ENCODE measurements at regions not wholly inside any gene's neighbourhood (a gene's known extent, or its start where the extent isn't known, plus 50 kb on each side); places are given as distances from the start of the nearest gene placed in this dataset.

DNA sequence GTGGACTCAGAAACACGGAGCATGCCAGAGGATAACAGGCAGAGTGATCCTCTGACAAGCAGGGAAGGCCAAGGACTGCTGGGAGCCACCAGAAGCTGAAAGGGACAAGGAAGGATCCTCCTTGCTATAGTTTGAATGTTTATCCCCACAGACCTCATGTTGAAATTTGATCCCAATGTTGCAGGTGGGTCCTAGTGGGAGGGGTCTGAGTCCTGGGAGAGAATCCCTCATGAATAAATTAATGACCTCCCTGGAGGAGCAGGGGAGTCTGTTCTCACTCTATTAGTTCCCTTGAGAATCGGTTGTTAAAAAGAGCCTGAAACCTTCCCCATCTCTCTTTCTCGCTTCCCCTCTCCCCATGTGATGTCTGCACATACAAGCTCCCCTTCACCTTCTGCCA lies 124.4 kb downstream of the FBXO15 start:
- H3K27ac ChIP-seq (ENCODE audit: low read depth in 1 of 2, low read length in 2 of 2), result no peak overlapping the region
- intact Hi-C loops (cut with DNase I), result no loop called here
- ATAC-seq (ENCODE audit: low FRiP score) (no peak), DNase-seq (no peak)
- H3K4me1 ChIP-seq (ENCODE audit: control insufficient read depth in 1 of 2, insufficient read depth in 2 of 2, low read length in 2 of 2), result no peaks in the 10 kb centered on the region
- no peaks in the 10 kb centered on the region for H3K27me3 ChIP-seq (ENCODE audit: control insufficient read depth in 1 of 2, insufficient read depth in 2 of 2, low read length in 1 of 2)
- H3K36me3 ChIP-seq (ENCODE audit: control insufficient read depth in 1 of 2, insufficient read depth in 2 of 2, low read length in 1 of 2), result no peaks in the 10 kb centered on the region
- H3K4me3 ChIP-seq (ENCODE audit: low read length in 2 of 2), result no peak overlapping the region
- WGBS, 2 donors, result 22 to 30% methylated on average over 3 of the region's 3 CpGs
- no peaks in the 10 kb centered on the region for H3K9me3 ChIP-seq (ENCODE audit: control insufficient read depth, low read length)

DNA sequence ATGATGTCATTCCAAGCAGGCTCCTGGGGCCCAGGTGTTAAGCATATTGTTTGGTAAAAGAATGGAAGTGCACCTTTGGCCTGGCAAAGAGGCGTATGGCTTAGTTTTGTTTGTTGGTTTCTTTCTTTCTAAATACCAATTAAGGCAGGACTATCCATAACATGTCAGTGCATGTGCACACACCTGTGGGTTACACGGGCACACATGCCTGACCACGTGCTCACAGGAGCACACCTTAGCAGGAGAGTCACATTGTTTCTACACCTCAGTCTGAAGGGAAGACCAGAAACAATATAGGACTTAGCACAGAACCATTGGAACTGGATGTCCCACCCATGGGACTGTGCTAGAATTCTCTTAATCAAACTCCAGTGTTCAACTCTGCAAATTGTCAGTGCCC lies 127.8 kb downstream of the FBXO15 start:
- Histone ChIP-seq H3K27me3 (ENCODE audit: control insufficient read depth in 1 of 2, insufficient read depth in 2 of 2, low read length in 1 of 2) (no peaks in the 10 kb centered on the region), H3K9me3 (ENCODE audit: control insufficient read depth, low read length) (no peaks in the 10 kb centered on the region), H3K4me3 (ENCODE audit: low read length in 2 of 2) (no peak overlapping the region), H3K4me1 (ENCODE audit: control insufficient read depth in 1 of 2, insufficient read depth in 2 of 2, low read length in 2 of 2) (no peaks in the 10 kb centered on the region), H3K27ac (ENCODE audit: low read depth in 1 of 2, low read length in 2 of 2) (no peak overlapping the region), H3K36me3 (ENCODE audit: control insufficient read depth in 1 of 2, insufficient read depth in 2 of 2, low read length in 1 of 2) (no peaks in the 10 kb centered on the region)
- intact Hi-C loops (cut with DNase I), result no loop called here
- DNase-seq, result no peak
- 87 to 89% methylated on average over 3 of the region's 3 CpGs for WGBS, 2 donors
- ATAC-seq (ENCODE audit: low FRiP score), result no peak

DNA sequence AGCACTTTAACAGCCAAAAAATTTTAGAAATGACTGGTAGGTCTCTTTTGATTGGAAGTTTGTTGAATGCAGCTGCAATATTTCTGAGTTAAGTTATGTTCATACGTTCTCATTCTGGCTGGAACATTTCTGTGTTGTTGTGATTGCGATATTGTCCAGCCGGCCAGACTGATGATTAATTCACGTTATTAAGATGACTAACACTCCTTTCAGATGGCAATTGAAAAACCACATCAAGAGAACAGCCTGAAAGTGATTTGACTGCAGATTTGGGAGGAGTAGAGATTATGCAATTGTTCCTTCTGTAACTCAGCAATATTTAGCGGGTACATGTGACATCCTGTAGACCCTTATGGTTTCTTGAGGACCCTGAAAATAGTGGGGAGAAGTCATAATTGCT lies 133.7 kb downstream of the FBXO15 start:
- peak; percentile 48 for ATAC-seq (ENCODE audit: low FRiP score)
- Histone ChIP-seq H3K4me3 (ENCODE audit: low read length in 2 of 2) (no peak overlapping the region), H3K27ac (ENCODE audit: low read depth in 1 of 2, low read length in 2 of 2) (no peak overlapping the region), H3K9me3 (ENCODE audit: control insufficient read depth, low read length) (no peaks in the 10 kb centered on the region), H3K27me3 (ENCODE audit: control insufficient read depth in 1 of 2, insufficient read depth in 2 of 2, low read length in 1 of 2) (no peaks in the 10 kb centered on the region), H3K4me1 (ENCODE audit: control insufficient read depth in 1 of 2, insufficient read depth in 2 of 2, low read length in 2 of 2) (no peaks in the 10 kb centered on the region), H3K36me3 (ENCODE audit: control insufficient read depth in 1 of 2, insufficient read depth in 2 of 2, low read length in 1 of 2) (no peaks in the 10 kb centered on the region)
- 16 to 23% methylated on average over 5 of the region's 5 CpGs for WGBS, 2 donors
- DNase-seq, result no peak
- intact Hi-C loops (cut with DNase I), result no loop called here

DNA sequence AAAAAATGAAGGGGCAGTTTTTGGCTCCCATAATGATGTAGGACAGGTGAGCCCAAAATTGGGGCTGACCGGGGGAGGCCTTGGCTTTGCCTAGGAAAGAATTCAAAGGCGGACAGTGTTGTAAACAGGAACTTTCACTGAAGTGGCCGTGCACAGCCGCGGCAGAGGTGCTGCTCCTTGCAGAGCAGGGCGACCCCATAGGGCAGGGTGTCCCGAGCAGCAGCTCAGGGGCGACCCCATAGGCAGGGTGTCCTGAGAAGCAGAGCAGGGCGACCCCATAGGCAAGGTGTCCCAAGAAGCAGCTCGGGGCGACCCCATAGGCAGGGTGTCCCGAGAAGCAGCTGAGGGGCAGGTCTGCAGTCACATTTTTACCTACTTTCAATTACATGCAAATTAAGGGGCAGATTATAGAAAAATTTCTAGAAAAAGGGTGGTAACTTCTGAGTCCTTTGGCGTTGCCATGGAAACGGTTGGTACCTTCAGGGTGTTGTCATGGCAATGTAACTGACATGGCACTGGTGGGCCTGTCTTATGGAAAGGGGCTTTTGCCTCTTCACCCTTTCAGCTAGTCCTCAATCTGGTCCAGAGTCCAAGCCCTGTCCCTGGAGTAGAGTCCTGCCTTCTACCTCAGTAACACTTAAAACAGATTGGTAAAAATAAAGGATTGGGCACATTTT lies 134.5 kb downstream of the FBXO15 start:
- intact Hi-C loops (cut with DNase I), result no loop called here
- ATAC-seq (ENCODE audit: low FRiP score), result no peak

DNA sequence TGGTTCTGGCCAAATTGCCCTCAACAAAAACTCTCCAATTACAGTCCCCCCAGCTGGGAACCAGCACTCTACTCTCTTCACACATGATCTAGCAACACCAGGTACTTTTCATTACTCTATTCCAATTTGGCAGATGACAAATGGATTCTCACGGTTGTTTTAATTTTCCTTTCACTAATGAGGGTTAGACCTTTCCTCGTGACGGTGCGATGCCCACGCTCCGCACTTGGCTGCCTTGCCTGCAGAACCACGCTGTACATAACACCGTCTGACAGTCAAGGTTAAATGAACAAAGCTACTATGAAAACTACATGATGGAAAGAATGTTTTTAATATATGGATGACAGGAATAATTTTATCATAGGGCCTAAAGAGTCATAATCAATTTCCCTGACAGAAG lies 141.5 kb downstream of the FBXO15 start:
- Histone ChIP-seq H3K4me1 (ENCODE audit: control insufficient read depth in 1 of 2, insufficient read depth in 2 of 2, low read length in 2 of 2) (no peaks in the 10 kb centered on the region), H3K4me3 (ENCODE audit: low read length in 2 of 2) (no peak overlapping the region), H3K9me3 (ENCODE audit: control insufficient read depth, low read length) (peaks cover 3% of the 10 kb centered on the region), H3K27ac (ENCODE audit: low read depth in 1 of 2, low read length in 2 of 2) (no peak overlapping the region), H3K27me3 (ENCODE audit: control insufficient read depth in 1 of 2, insufficient read depth in 2 of 2, low read length in 1 of 2) (no peaks in the 10 kb centered on the region), H3K36me3 (ENCODE audit: control insufficient read depth in 1 of 2, insufficient read depth in 2 of 2, low read length in 1 of 2) (no peaks in the 10 kb centered on the region)
- intact Hi-C loops (cut with DNase I), result no loop called here
- 87 to 89% methylated on average over 8 of the region's 8 CpGs for WGBS, 2 donors
- ATAC-seq (ENCODE audit: low FRiP score) (no peak), DNase-seq (no peak)

More for the DNA sequence above, 134.5 kb downstream of the FBXO15 start:
- H3K9me3 ChIP-seq (ENCODE audit: control insufficient read depth, low read length), result no peaks in the 10 kb centered on the region
- no peaks in the 10 kb centered on the region for H3K36me3 ChIP-seq (ENCODE audit: control insufficient read depth in 1 of 2, insufficient read depth in 2 of 2, low read length in 1 of 2)
- no peaks in the 10 kb centered on the region for H3K27me3 ChIP-seq (ENCODE audit: control insufficient read depth in 1 of 2, insufficient read depth in 2 of 2, low read length in 1 of 2)
- H3K4me3 ChIP-seq (ENCODE audit: low read length in 2 of 2), result no peak overlapping the region
- DNase-seq, result no peak
- H3K4me1 ChIP-seq (ENCODE audit: control insufficient read depth in 1 of 2, insufficient read depth in 2 of 2, low read length in 2 of 2), result no peaks in the 10 kb centered on the region
- no peak overlapping the region for H3K27ac ChIP-seq (ENCODE audit: low read depth in 1 of 2, low read length in 2 of 2)
- WGBS, 2 donors, result 77 to 87% methylated on average over 14 of the region's 14 CpGs

DNA sequence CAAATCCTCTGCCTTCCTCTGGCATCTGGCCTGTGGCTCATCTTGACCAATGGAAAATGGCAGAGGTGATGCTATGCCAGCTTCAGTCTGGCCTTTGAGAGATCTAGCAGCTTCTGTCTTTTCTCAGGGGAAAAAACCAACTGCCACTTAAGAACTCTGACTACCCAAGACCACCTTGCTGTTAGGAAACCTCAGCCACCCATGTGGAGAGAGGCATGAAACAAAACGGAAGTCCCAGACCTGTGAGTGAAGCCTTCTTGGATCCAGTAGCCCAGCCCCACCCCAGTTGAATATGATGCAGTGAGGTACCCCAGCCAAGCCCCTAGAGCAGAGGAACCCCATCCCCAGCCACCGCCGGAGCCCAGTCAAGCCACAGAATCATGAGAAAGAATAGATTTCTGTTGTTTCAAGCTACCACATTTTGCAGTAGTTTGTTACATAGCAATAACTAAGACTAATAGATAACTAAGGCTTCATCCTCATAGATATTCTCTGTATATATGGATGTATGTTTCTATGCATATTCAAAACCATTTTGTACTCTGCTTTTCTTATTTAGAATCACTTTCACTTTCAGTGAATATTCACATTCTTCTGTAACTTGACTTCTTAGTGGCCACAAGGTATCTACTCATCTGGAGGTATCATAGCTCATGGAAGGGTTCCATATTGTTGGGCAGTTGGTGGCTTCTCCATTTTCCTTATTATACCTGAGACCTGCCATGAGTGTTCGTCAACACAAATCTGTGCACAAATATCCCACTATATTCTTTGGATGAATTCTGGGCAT lies 142.1 kb downstream of the FBXO15 start:
- WGBS, 2 donors, result 83 to 89% methylated on average over 4 of the region's 4 CpGs
- intact Hi-C loops (cut with DNase I), result no loop called here
- no peak overlapping the region for H3K4me3 ChIP-seq (ENCODE audit: low read length in 2 of 2)

DNA sequence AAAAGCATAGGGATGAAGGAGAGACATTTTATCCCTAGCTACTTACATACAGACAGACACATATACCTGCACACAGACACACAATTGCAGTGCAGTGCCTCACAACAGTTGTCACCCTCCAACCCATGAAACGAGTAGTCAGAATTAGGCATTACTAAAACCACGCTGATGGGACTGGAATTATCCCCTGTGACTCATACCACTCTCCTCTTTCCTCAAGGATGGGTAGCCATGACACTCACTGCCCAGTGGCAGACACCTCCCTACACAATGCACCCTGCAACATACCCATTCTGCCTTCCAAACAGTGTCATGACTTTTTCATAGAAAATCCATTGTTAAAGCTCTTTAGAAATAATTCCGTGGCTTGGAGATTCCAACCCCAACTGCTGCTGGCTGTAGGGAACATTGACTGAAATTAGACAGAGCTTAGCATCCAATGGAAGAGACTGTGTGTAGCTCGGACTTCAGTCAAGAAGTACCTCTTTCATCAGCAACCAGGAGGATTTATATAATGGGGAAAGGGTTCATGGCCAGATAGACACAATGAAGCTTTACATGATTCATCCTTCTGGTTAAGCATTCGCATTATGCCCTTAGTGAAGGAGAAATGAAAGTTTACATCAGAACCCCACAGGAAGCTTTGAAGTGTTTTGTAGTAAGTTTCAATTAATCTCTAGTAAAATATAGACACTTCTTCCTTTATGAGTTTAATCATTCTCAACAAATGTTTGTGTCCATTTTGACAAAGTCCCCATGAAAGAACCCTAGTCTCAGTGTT lies 155.2 kb downstream of the FBXO15 start:
- no peak for ATAC-seq (ENCODE audit: low FRiP score)
- 68 to 80% methylated on average over 5 of the region's 5 CpGs for WGBS, 2 donors
- intact Hi-C loops (cut with DNase I), result no loop called here

More for the DNA sequence above, 142.1 kb downstream of the FBXO15 start:
- no peak overlapping the region for H3K27ac ChIP-seq (ENCODE audit: low read depth in 1 of 2, low read length in 2 of 2)
- H3K9me3 ChIP-seq (ENCODE audit: control insufficient read depth, low read length), result peaks cover 3% of the 10 kb centered on the region
- DNase-seq (no peak), ATAC-seq (ENCODE audit: low FRiP score) (no peak)
- no peaks in the 10 kb centered on the region for H3K36me3 ChIP-seq (ENCODE audit: control insufficient read depth in 1 of 2, insufficient read depth in 2 of 2, low read length in 1 of 2)
- no peaks in the 10 kb centered on the region for H3K4me1 ChIP-seq (ENCODE audit: control insufficient read depth in 1 of 2, insufficient read depth in 2 of 2, low read length in 2 of 2)
- H3K27me3 ChIP-seq (ENCODE audit: control insufficient read depth in 1 of 2, insufficient read depth in 2 of 2, low read length in 1 of 2), result no peaks in the 10 kb centered on the region

DNA sequence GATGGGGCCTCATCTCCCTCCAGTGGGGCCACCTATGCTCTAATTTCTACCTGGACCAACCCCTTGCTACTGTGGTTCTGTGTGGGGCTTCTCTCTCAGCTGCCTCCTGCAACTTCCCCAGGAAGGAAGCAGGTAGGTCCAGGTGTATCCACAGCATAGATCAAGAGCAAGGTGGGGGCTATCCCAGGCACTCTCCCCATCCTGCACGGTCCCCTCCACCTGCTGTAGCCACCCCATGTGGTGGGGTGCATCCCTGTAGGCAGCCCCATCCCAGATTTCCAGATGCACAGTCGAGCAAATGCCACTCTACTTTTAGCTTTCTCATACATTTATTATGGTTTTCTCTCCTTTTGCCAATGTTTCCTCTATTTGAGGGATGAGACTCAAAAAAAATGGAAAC lies 156.1 kb downstream of the FBXO15 start:
- Histone ChIP-seq H3K4me1 (ENCODE audit: control insufficient read depth in 1 of 2, insufficient read depth in 2 of 2, low read length in 2 of 2) (no peaks in the 10 kb centered on the region), H3K36me3 (ENCODE audit: control insufficient read depth in 1 of 2, insufficient read depth in 2 of 2, low read length in 1 of 2) (no peaks in the 10 kb centered on the region), H3K27me3 (ENCODE audit: control insufficient read depth in 1 of 2, insufficient read depth in 2 of 2, low read length in 1 of 2) (no peaks in the 10 kb centered on the region), H3K4me3 (ENCODE audit: low read length in 2 of 2) (no peak overlapping the region), H3K9me3 (ENCODE audit: control insufficient read depth, low read length) (no peaks in the 10 kb centered on the region), H3K27ac (ENCODE audit: low read depth in 1 of 2, low read length in 2 of 2) (no peak overlapping the region)
- ATAC-seq (ENCODE audit: low FRiP score) (no peak), DNase-seq (no peak)
- WGBS, 2 donors, result 60 to 70% methylated on average over 2 of the region's 2 CpGs
- intact Hi-C loops (cut with DNase I), result no loop called here

More for the DNA sequence above, 155.2 kb downstream of the FBXO15 start:
- no peaks in the 10 kb centered on the region for H3K36me3 ChIP-seq (ENCODE audit: control insufficient read depth in 1 of 2, insufficient read depth in 2 of 2, low read length in 1 of 2)
- H3K9me3 ChIP-seq (ENCODE audit: control insufficient read depth, low read length), result peaks cover 3% of the 10 kb centered on the region
- H3K4me1 ChIP-seq (ENCODE audit: control insufficient read depth in 1 of 2, insufficient read depth in 2 of 2, low read length in 2 of 2), result no peaks in the 10 kb centered on the region
- no peak for DNase-seq
- H3K27me3 ChIP-seq (ENCODE audit: control insufficient read depth in 1 of 2, insufficient read depth in 2 of 2, low read length in 1 of 2), result no peaks in the 10 kb centered on the region
- no peak overlapping the region for H3K4me3 ChIP-seq (ENCODE audit: low read length in 2 of 2)
- no peak overlapping the region for H3K27ac ChIP-seq (ENCODE audit: low read depth in 1 of 2, low read length in 2 of 2)

All from aorta (tissue), 5 donors.